ENCODE measurements at regions not wholly inside any gene's neighbourhood (a gene's known extent, or its start where the extent isn't known, plus 50 kb on each side); places are given as distances from the start of the nearest gene placed in this dataset.

DNA sequence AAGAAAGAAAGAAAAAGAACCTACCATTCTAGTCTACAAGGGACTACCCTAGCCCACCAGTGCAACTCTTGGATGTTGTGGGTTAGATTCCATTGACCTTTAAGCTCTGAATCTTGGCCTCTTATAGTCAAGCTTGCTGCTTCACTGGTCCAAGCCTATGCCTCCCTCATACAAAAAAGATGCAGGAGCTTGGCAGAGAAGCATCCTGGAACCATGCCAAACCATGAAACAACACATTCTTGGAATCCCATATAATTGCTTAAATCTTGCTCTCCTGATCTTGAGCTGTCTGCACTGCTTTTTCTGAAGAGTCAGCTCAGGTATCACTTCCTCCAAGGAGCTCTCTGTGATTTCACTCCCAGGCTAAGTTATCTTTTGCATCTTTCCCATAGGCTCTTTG, 117.9 kb upstream of the GPR139 start:
- no peak for TF ChIP-seq BACH2 (CRISPR knock-in tag; IDR thresholded peaks at IDR 0.05; ENCODE audit: borderline replicate concordance)
- TF ChIP-seq CSDC2 (CRISPR knock-in tag; IDR thresholded peaks at IDR 0.05): no peak
- no peak for TF ChIP-seq ZNF70 (CRISPR knock-in tag; IDR thresholded peaks at IDR 0.05)
- TF ChIP-seq ARNTL (CRISPR knock-in tag; IDR thresholded peaks at IDR 0.05; ENCODE audit: borderline replicate concordance, low read depth): no peak
- TF ChIP-seq OSR1 (CRISPR knock-in tag; IDR thresholded peaks at IDR 0.05): no peak
- no peak for TF ChIP-seq TOX (CRISPR knock-in tag; IDR thresholded peaks at IDR 0.05; ENCODE audit: borderline replicate concordance)
- no peak for TF ChIP-seq ISL1 (CRISPR knock-in tag; IDR thresholded peaks at IDR 0.05)
- TF ChIP-seq CSRNP3 (CRISPR knock-in tag; IDR thresholded peaks at IDR 0.05): no peak
- no peak for TF ChIP-seq ESRRG (CRISPR knock-in tag; IDR thresholded peaks at IDR 0.05)
- TF ChIP-seq PATZ1 (CRISPR knock-in tag; IDR thresholded peaks at IDR 0.05; ENCODE audit: borderline replicate concordance): no peak
- TF ChIP-seq TCF4 (CRISPR knock-in tag; IDR thresholded peaks at IDR 0.05; ENCODE audit: borderline replicate concordance): no peak
